Smooth muscle cell (in vitro differentiated cells): ENCODE measurements at regions not wholly inside any gene's neighbourhood (a gene's known extent, or its start where the extent isn't known, plus 50 kb on each side); places are given as distances from the start of the nearest gene placed in this dataset.

ENCODE experiments used
- DNase-seq: peaks from one replicate; lab custom pipeline; 2025; ENCODE audit not compliant: unreplicated experiment; lab: John Stamatoyannopoulos, UW
- H2AFZ ChIP-seq: fragments of 200-600 bp; sonication (generic); 2 replicates; pipeline ENCODE4 v1.6.0; 2016; ENCODE audit warnings: antibody characterized with exemption, low read depth, mild to moderate bottlenecking
- H3F3A ChIP-seq: fragments of 200-600 bp; sonication (generic); 2 replicates; pipeline ENCODE4 v1.6.0; 2017; ENCODE audit warnings: antibody characterized with exemption, low read depth
- H3K27ac ChIP-seq: fragments of 200-600 bp; sonication (generic); 2 replicates; pipeline ENCODE4 v1.5.1; 2016; ENCODE audit warnings: low read depth, mild to moderate bottlenecking
- H3K27me3 ChIP-seq: fragments of 200-600 bp; sonication (generic); 2 replicates; pipeline ENCODE4 v1.6.1; 2016; ENCODE audit warnings: low read depth, mild to moderate bottlenecking
- H3K36me3 ChIP-seq: fragments of 200-600 bp; sonication (generic); 2 replicates; pipeline ENCODE4 v1.5.1; 2016; ENCODE audit warnings: low read depth
- H3K4me1 ChIP-seq: fragments of 200-600 bp; sonication (generic); 2 replicates; pipeline ENCODE4 v1.5.1; 2016; ENCODE audit warnings: low read depth
- H3K4me2 ChIP-seq: fragments of 200-600 bp; sonication (generic); 2 replicates; pipeline ENCODE4 v1.6.0; 2016; ENCODE audit warnings: mild to moderate bottlenecking
- H3K4me3 ChIP-seq: fragments of 200-600 bp; sonication (generic); 2 replicates; pipeline ENCODE4 v1.5.1; 2016; ENCODE audit warnings: mild to moderate bottlenecking
- H3K79me2 ChIP-seq: fragments of 200-600 bp; sonication (generic); 2 replicates; pipeline ENCODE4 v1.6.0; 2016; ENCODE audit warnings: low read depth, mild to moderate bottlenecking
- H3K9ac ChIP-seq: fragments of 200-600 bp; sonication (generic); 2 replicates; pipeline ENCODE4 v1.6.0; 2016; ENCODE audit warnings: low read depth
- H3K9me3 ChIP-seq: fragments of 200-600 bp; sonication (generic); replicated peaks from 2 replicates; pipeline ENCODE4 v1.5.1; 2016; ENCODE audit warnings: low read depth
- H4K20me1 ChIP-seq: fragments of 200-600 bp; sonication (generic); 2 replicates; pipeline ENCODE4 v1.6.0; 2016; ENCODE audit warnings: low read depth
- WGBS: methylation state at CpG from one replicate; pipeline ENCODE4 v1.1.7; 2016; ENCODE audit warnings: low lambda C conversion rate; 5-methylcytosine and 5-hydroxymethylcytosine counted together
- TF ChIP-seq, protein P1 (sequence below): fragments of 200-600 bp; sonication (generic); IDR thresholded peaks from 2 replicates; pipeline ENCODE4 v1.5.1; 2017; ENCODE audit warnings: borderline replicate concordance, mild to moderate bottlenecking, antibody characterized with exemption; ENCODE audit not compliant: insufficient read depth, poor library complexity, severe bottlenecking

GRCh38 chr9:91042541-91042940 lies 240.9 kb downstream of the SYK start:
- Histone ChIP-seq H3K4me1 (peaks cover 3% of the 10 kb centered on the region), H3K9ac (no peak overlapping the region), H3K4me3 (no peak overlapping the region), H3K4me2 (no peak overlapping the region), H4K20me1 (no peaks in the 10 kb centered on the region), H2AFZ (no peak overlapping the region), H3K9me3 (no peaks in the 10 kb centered on the region), H3K36me3 (no peaks in the 10 kb centered on the region), H3K27ac (no peak overlapping the region), H3F3A (peaks cover 3% of the 10 kb centered on the region), H3K27me3 (no peaks in the 10 kb centered on the region), H3K79me2 (no peaks in the 10 kb centered on the region)
- WGBS = 91% methylated on average over 5 of the region's 5 CpGs
- no peak for DNase-seq
- TF ChIP-seq, protein P1, sequence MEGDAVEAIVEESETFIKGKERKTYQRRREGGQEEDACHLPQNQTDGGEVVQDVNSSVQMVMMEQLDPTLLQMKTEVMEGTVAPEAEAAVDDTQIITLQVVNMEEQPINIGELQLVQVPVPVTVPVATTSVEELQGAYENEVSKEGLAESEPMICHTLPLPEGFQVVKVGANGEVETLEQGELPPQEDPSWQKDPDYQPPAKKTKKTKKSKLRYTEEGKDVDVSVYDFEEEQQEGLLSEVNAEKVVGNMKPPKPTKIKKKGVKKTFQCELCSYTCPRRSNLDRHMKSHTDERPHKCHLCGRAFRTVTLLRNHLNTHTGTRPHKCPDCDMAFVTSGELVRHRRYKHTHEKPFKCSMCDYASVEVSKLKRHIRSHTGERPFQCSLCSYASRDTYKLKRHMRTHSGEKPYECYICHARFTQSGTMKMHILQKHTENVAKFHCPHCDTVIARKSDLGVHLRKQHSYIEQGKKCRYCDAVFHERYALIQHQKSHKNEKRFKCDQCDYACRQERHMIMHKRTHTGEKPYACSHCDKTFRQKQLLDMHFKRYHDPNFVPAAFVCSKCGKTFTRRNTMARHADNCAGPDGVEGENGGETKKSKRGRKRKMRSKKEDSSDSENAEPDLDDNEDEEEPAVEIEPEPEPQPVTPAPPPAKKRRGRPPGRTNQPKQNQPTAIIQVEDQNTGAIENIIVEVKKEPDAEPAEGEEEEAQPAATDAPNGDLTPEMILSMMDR = no peak

DNA sequence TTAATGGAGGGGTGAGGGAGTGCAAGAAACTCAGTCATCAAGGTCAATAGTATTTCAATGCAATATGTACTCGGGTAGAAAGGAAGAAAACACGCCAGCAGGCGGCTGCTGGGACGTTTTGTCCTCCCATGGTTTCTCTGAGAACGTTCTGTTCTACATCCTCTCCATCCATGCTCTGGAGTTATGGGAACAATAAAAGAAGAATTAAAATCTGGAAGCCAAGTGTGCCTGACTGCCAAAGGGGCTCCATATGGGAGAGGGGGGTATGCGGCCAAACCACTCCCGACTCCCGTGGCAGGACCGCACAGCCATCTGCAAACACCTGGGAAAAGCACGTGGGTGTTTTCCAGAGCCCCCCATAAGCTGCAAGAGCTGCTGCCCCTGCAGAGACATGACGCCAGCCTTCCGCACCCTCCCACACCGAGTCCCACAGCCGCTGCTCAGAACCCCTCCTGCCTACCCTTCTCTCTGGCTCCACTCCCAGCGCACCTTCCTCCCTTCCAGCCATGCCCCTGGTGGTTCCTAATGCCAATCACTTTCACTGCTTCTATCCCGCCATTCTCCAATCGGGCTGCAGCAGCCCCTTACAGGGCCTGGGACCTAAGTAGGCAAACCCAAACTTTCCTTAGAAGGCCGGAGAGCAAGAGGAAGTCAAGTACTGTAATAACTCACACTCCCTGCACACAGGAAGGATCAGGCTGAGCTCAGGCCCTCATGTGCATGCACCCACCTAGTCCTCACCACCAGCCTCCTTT lies 241.6 kb downstream of the SYK start:
- H3K4me2 ChIP-seq = no peak overlapping the region
- TF ChIP-seq, protein P1 = no peak
- H3K9ac ChIP-seq = no peak overlapping the region
- DNase-seq = no peak
- no peaks in the 10 kb centered on the region for H3K9me3 ChIP-seq
- H3K36me3 ChIP-seq = no peaks in the 10 kb centered on the region
- H4K20me1 ChIP-seq = no peaks in the 10 kb centered on the region
- no peak overlapping the region for H3K4me3 ChIP-seq
- WGBS = 97% methylated on average over 18 of the region's 18 CpGs
- peaks cover 7% of the 10 kb centered on the region for H3K4me1 ChIP-seq
- H3K27ac ChIP-seq = no peak overlapping the region
- H3K27me3 ChIP-seq = no peaks in the 10 kb centered on the region
- no peaks in the 10 kb centered on the region for H3K79me2 ChIP-seq
- H3F3A ChIP-seq = peaks cover 7% of the 10 kb centered on the region
- H2AFZ ChIP-seq = no peak overlapping the region

- TF ChIP-seq, protein P1 = no peak
- Histone ChIP-seq H3K79me2 (no peaks in the 10 kb centered on the region), H3K4me3 (no peak overlapping the region), H3K36me3 (no peaks in the 10 kb centered on the region), H3K9ac (no peak overlapping the region), H3K27ac (no peak overlapping the region), H3K9me3 (no peaks in the 10 kb centered on the region), H2AFZ (no peak overlapping the region), H3K4me2 (no peak overlapping the region), H4K20me1 (no peaks in the 10 kb centered on the region), H3K27me3 (no peaks in the 10 kb centered on the region), H3F3A (peaks cover 7% of the 10 kb centered on the region), H3K4me1 (peaks cover 7% of the 10 kb centered on the region)
- no peak for DNase-seq
- 80% methylated on average over 5 of the region's 5 CpGs for WGBS
Measured at GRCh38 chr9:91043811-91044175, 242.2 kb downstream of the SYK start.

DNA sequence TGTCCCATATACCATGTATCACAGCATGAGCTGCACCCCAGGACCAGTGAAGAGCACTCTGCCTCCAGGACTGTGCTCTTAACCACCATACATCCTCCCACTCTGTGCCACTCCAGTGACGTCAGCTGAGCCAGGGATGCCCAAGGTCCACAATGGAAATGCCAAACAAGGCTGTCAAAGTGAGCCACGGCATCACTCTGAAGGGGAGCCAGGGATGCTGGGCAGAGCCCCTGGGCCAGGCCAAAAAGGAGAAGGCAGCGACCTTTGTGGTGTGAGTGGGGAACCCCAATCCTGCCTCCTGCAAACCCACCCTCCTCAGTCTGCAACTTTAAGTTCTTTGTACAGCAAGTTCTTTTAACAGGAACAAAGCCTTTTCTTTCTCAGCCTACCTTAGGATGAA lies 242.7 kb downstream of the SYK start:
- H4K20me1 ChIP-seq = no peaks in the 10 kb centered on the region
- DNase-seq = no peak
- peaks cover 7% of the 10 kb centered on the region for H3F3A ChIP-seq
- H2AFZ ChIP-seq = no peak overlapping the region
- WGBS = 98% methylated on average over 3 of the region's 3 CpGs
- no peak overlapping the region for H3K4me2 ChIP-seq
- no peaks in the 10 kb centered on the region for H3K36me3 ChIP-seq
- no peaks in the 10 kb centered on the region for H3K79me2 ChIP-seq
- TF ChIP-seq, protein P1 = no peak
- no peak overlapping the region for H3K4me3 ChIP-seq
- no peak overlapping the region for H3K27ac ChIP-seq
- no peaks in the 10 kb centered on the region for H3K9me3 ChIP-seq
- no peaks in the 10 kb centered on the region for H3K27me3 ChIP-seq
- H3K4me1 ChIP-seq = peaks cover 7% of the 10 kb centered on the region
- no peak overlapping the region for H3K9ac ChIP-seq
